ENCODE measurements at regions not wholly inside any gene's neighbourhood (a gene's known extent, or its start where the extent isn't known, plus 50 kb on each side); places are given as distances from the start of the nearest gene placed in this dataset.

GRCh38 chr10:33566001-33566400 is 231.5 kb upstream of the NRP1 start:
- TF ChIP-seq EZH2 (IDR thresholded peaks at IDR 0.05; ENCODE audit: insufficient read depth, poor library complexity, severe bottlenecking) (no peak), EZH2phosphoT487 (IDR thresholded peaks at IDR 0.05; ENCODE audit: insufficient read depth, low read depth) (no peak)
